ENCODE measurements at regions not wholly inside any gene's neighbourhood (a gene's known extent, or its start where the extent isn't known, plus 50 kb on each side); places are given as distances from the start of the nearest gene placed in this dataset.
"Not testable (repeated sequence)": the region's sequence is repeated elsewhere in the genome, so short reads cannot be mapped to it uniquely, and the experiment has no call there.

DNA sequence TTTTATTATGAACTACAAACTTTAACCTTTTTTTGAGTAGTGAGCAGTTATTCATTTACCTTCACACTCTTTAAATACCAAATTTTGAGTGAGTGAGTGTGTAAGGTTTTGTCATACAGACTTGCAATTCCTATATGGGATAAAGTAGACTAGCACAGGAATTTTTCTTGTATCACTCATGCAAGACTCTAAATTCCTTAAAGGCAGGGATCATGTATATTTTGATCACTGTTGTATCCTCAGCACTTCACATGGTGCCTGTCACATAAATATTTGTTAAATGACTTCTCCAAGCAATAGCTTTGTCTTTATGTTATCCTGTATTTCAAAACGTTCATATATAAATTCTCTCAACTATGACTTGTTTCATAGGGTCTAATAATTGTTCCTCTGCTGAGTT is 119.1 kb upstream of the NBPF19 start:
- not testable (repeated sequence) for DNase-seq (ENCODE audit: low read depth in 3 of 3)

DNA sequence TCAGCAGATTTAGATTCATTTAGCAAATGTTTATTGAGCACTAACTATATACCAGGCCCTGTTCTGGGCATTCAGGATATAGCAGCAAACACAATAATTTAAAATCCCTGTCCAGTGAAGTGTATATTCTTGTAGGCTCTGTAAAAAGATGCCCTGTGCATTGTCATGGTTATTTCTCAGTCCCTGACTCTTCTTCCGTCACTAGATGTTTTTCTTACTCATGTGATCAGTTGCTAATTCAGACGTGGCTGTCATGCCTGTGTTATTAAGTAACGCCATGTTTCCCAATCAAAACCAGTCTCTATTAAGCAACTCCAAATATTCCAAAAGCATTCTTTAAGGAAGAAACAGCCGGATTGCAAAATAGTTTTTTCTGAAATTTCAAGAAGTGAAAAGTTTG is 118.7 kb upstream of the NBPF19 start:
- DNase-seq (ENCODE audit: low read depth in 3 of 3), result not testable (repeated sequence)

DNA sequence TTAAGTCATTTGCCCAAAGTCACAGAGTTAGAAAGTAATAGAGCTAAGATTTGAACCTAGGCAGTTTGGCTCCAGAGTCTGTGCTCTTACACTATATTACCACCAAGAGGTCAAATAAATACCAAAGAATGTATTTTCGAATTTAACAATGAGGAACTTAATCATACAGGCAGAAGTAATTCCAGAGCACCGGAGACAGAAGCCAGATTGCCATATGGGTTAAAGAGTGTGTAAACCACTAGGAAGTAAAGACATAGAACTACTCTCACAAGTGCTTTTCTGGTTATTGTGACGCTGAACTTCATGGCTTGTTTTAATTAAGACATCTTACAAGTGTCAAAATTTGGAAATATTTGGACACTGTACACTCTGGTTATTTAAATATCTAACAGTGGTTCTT is 114.5 kb upstream of the NBPF19 start:
- not testable (repeated sequence) for DNase-seq (ENCODE audit: low read depth in 3 of 3)

DNA sequence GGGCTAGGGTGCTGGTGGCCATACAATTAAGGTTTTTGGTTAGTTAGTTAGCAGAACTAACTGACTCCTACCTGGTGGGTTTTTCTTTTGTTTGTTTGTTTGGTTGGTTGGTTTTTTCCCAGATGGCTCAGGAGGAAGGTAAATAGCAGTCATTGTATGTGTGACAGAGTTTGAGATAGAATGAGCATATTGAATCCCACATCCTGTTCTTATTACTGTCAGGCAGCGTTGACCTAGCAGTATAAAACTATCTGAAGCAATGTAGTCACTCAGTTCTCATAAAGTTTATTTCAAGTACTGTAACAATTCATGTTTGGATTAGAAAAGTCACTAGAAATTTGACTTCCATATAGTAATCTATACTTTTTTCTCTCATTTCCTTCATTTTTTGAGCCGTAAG is 113.5 kb upstream of the NBPF19 start:
- DNase-seq (ENCODE audit: low read depth in 3 of 3), result not testable (repeated sequence)

DNA sequence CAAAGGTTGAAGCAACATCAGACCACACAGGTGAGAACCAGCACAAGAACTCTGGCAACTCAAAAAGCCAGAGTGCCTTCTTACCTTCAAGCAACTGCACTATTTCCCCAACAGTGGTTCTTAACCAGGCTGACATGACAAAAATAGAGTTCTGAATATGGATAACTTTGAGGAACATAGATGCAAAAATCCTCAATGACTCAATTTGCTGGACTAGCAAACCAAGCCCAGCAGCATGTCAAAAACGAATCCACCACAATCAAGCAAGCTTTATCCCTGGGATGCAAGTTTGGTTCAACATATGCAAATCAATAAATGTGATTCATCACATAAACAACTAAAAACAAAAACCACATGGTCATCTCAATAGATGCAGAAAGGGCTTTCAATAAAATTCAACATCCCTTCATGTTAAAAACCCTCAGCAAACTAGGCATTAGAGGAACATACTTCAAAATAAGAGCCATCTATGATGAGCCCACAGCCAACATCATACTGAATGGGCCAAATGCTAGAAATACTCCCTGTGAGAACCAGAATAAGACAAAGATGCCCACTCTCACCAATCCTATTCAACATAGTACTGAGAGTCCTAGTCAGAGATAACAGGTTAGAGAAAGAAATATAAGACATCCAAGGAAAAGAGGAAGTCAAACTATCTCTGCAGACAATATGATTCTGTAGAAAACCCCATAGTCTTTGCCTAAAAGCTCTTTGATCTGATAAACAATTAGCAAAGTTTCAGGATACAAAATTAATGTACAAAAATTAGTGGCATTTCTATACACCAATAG is 110.5 kb upstream of the NBPF19 start:
- DNase-seq (ENCODE audit: low read depth in 3 of 3), result not testable (repeated sequence)

DNA sequence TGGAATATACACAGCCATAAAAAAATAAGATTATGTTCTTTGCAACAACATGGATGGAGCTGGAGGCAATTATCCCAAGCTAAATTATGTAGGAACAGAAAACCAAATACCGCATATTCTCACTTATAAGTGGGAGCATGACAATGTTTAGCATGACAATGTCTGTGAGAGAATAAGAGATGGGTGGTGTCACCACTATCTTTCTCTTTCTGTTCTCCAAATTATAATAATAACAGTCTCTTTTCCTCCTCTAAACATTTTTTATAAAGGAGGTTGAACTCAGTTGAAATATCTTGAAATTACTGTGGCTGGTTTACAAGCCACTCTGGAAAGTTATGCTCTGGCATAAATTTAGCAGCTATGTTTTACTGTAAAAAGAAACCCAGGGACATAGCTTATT is 108.4 kb upstream of the NBPF19 start:
- not testable (repeated sequence) for DNase-seq (ENCODE audit: low read depth in 3 of 3)

DNA sequence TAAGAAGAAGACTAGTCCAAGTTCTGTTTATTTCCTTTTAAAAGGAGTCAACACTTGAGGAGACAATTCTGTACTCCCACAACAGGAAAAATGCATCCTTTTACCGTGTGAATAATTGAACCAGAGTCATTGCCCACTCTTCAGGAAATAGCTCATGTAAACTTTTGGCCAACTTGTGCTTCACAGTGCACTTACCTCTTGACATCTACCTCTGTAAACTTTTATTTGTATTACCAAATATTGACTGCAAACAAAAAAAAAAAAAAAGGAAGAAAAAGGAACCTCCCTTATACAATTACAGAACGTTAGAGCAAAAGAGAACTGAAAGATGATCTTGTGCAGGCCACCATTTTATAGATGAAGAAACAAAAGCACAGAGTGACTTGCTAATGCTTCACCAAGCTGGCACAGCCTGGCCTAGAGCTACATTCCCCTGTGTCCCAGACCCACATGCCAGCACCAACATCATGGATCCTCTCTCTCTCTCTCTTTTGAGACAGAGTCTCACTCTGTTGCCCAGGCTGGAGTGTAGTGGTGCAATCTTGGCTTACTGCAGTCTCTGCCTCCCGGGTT is 107.3 kb upstream of the NBPF19 start:
- DNase-seq (ENCODE audit: low read depth in 3 of 3), result not testable (repeated sequence)

DNA sequence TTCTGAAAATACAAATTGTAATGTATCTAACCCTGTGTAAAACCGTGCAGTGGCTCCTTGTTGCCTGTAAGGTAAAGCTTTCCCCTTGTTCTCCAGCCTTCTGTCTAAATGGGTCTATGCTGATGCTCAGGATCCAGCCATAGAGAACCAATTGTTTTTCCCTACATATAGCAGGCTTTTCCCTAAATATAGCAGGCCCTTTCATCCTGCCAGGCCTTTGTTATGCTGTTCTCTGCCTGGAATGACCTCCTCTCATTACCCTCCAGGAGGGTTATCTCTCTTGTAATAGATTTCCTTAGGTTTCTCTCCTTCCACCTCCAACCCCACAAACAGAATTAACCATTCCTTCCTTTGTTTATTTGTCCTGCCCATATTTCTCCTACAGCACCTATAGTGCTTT is 106.5 kb upstream of the NBPF19 start:
- DNase-seq (ENCODE audit: low read depth in 3 of 3), result not testable (repeated sequence)

DNA sequence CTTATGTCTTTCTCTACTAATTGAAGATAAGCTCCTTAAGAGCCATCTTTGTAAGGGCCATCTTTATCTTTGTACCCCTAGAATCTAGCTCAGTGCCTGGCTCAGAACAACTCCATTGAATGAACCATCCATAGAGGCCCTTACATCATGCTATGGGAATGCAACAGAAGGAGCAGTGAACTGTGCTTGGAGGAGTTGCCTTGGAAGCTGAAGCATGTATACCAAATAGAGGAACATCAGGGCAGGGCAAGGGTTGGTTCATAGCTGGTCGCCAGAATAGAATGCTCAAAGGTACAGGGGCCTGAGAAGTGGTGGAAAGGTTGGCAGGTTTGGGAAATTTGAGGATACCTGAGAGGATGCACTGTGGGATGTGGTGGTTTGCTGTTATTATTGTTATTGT is 105.8 kb upstream of the NBPF19 start:
- not testable (repeated sequence) for DNase-seq (ENCODE audit: low read depth in 3 of 3)

DNA sequence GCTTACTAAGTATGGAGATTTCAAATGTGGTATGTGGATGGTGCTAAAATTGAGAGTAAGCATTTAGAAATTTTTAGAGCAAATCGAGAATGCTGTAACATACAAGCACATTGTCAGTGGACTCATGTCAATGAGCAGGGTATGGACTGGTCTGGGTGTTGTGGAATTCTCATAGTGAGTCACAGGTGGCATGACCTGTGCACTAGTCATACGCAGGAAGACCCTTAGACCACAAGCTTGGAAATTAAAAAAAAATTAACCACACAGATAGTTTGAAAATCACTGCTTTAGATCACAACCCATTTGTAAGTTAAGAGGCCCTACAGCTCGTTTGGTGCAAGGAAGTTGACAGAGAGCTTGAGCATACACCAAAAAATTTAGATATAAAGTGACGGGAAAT is 102.9 kb upstream of the NBPF19 start:
- not testable (repeated sequence) for DNase-seq (ENCODE audit: low read depth in 3 of 3)

DNA sequence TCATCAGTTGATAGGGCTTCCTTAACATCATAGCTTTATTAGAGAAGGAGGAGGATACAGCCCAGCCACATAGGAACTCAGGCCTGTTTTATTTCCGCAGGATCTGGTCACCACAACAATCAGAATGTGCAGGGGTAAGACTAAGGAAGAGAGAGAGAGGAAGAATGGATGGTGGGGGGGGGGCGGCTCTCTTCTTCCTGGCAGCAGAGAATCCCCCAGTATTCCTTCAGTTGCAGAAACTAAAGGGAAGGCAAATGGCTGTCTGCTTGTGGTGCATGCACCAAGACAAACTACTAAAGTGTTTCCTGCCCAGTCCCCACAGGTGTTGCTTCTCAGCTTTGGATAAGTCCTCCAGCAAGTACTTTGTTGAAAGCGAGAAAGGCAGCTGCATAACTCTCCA is 96.4 kb upstream of the NBPF19 start:
- DNase-seq (ENCODE audit: low read depth in 3 of 3), result not testable (repeated sequence)

DNA sequence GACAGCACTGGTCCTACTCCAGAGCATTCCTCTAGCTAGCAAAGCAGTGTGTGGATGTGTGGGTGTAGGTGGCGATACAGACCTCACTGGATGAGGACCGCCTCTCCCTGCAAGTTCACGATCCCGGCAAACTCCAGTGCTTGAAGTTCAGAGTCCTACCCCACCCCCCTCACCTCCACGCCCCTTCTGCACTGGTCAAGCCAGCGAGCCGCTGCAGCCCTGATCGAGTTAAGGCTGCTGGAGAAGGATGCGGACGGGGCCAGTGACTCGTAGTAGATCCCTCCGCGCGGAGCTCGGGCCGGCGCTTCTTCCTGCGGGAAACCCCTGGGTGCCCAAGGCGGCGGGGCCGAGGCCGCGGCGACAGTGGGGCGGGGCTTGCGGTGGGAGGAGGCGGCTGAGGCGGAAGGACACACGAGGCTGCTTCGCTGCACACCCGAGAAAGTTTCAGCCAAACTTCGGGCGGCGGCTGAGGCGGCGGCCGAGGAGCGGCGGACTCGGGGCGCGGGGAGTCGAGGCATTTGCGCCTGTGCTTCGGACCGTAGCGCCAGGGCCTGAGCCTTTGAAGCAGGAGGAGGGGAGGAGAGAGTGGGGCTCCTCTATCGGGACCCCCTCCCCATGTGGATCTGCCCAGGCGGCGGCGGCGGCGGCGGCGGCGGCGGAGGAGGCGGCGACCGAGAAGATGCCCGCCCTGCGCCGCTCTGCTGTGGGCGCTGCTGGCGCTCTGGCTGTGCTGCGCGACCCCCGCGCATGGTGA is 84.5 kb upstream of the NBPF19 start:
- peak; percentile 31 to 48 (median 34) for DNase-seq (ENCODE audit: low read depth in 3 of 3)

DNA sequence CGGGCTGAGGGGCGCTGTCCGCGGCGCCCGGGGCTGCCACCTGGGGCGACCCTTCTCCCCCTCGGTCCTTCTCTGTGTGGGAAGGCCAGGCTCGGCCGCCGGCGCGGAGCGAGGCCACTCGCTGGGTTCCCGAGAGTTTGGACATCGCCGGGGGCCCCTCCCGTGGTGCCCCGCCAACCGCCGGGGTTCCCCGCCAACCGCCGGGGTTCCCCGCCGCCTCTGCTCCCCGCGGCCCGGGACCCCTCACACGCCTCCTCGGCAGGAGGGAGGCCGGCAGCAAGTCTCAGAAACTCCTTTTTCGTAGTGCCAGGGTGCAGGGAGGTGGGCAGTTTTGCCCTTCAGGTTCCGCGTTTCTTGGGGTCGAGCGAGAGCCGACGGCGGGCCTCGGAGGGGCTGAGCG is 83.9 kb upstream of the NBPF19 start:
- DNase-seq (ENCODE audit: low read depth in 3 of 3), result not testable (repeated sequence)

DNA sequence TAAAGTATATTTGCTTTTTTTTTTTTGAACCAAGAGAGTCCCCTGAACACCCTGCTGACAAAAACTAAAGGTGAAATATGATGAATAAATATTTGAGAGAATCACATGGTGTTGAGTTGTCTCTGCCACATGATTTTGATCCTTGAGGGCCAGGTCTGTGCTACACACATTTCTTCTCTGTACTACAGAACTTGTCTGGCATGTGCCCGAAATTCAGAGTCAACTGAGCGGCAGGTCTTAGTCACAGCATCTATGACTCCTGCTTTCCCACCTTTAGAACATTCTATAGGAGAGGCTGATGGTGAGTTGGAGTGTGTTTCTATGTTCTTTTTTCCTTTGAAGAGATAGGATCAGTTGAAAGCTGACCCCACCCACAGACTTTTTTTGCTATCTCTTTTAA is 79.0 kb upstream of the NBPF19 start:
- DNase-seq (ENCODE audit: low read depth in 3 of 3), result peak; percentile 12 to 47 (median 21)

DNA sequence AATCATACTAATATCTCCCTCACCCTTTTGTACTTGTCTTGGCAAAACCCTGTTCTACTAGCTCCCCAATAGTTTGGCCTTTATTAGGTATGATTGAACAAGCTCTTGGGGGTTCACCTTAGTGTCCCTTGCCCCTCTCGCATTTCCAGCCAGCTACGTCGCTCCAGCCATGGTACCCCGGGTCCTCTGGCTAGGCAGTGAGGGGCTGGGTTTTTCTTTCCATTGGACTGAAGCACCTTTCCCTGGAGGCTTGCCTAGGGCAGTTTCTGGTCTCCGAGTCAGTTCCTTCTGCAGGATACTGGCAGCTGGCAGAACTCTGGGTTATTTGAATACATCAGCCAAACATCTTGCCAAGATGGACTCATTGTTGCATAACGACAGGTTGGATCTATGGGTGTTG is 76.3 kb upstream of the NBPF19 start:
- not testable (repeated sequence) for DNase-seq (ENCODE audit: low read depth in 3 of 3)

DNA sequence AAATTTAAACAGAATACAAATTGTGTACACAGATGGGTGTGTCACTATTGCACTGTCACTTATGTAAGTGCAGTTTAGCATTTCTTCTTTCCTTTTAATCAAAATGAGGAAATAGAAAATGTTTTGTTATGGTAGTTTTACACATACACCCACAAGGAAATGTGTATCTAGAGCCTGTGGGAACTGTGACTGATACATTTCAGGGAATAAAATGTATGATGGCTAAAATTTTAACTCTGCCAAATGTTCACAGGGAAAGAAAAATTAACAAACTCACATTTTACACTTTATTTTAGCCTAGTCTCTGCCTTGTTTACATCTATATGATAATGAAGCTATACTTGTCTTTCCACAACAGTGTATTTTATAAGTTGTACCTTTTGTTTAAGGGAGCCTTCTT is 66.4 kb upstream of the NBPF19 start:
- not testable (repeated sequence) for DNase-seq (ENCODE audit: low read depth in 3 of 3)

DNA sequence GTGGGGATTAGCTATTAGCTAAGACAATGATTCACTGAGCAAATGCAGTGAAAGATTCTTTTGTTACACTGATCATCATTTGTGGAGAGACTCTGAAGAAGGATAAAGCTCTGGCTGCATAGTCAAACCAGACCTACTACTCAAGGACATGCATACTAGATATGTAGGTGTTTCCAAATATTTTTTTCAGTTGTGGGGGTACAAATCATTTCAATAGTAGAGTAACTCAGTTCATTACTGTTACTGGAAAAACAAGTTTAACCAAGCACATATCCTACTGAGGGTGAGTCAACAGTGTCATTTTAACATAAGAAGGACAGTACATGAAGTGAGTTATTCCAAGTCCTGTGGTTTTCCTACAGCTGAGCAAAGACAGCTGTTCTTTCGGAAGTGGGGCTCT is 59.5 kb upstream of the NBPF19 start:
- DNase-seq (ENCODE audit: low read depth in 3 of 3), result not testable (repeated sequence)

DNA sequence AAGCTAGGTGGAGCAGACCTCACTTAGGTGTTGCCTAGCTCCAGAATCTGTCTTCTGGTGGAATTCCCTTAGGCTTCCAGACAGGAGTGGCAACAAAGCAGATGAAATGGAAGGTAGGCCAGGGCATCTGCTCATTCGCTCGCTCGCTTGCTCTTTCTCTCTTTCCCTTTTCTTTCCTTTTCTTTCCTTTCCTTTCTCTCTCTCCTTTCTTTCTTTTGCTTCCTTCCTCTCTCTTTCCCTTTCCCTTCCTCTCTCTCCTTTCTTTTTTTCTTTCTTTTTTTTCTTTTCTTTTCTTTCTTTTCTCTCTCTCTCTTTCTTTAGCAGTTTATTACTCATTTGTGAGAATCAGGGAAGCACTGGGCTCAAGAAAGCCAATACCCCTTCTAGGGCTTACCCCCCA is 56.1 kb upstream of the NBPF19 start:
- not testable (repeated sequence) for DNase-seq (ENCODE audit: low read depth in 3 of 3)

DNA sequence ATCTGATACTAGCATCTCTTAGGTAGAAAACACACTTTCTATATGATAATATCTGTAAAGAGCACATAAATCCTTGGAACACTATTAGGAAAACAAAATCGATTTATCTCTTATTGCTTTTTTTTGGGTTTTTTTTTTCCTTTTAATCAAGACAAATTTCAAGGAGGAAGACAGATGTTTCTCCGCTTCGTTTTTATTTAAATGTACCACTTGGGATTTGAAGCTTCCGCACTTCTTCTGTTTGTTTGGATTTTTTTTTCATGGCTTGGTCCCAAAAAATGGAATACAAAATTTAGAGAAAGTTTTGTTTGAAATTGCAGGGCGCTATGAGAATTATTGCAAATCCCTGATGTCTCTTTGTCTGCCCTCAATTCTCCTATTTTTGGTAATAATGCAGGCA is 51.7 kb upstream of the NBPF19 start:
- DNase-seq (ENCODE audit: low read depth in 3 of 3), result not testable (repeated sequence)

Measured in stimulated activated CD4-positive, alpha-beta T cell treated with anti-CD3 and anti-CD28 coated beads, TNF-alpha, amount 100 ng/mL, for 24 hours (primary cell).